ENCODE measurements at regions not wholly inside any gene's neighbourhood (a gene's known extent, or its start where the extent isn't known, plus 50 kb on each side); places are given as distances from the start of the nearest gene placed in this dataset.

DNA sequence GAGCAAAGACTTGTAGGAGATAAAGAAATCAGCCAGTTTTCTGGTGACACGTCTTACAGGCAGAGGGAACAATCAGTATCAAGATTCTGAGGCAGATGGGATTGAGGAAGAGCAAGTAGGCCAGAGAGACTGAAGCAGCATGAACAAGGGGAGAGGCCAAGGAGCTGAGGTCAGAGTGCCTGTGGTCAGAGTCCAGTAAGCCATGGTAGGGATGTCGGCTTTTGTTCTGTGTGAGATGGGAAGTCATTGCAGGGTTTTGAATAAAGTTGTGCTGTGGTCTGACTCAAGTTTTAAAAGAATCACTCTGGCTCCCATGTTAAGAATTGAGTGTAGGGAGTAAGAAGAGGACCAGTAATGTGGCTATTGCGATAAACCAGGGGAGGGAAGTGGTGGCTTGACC, 85.9 kb upstream of the IVNS1ABP start:
- no peak for DNase-seq (ENCODE audit: low spot score in 2 of 2)
- H3K27me3 ChIP-seq, result no peaks in the 10 kb centered on the region
- H3K9me3 ChIP-seq, result no peaks in the 10 kb centered on the region
- no peaks in the 10 kb centered on the region for H3K36me3 ChIP-seq
- 78 to 86% methylated on average over 3 of the region's 3 CpGs for WGBS, 2 donors
- TF ChIP-seq EP300 (IDR thresholded peaks at IDR 0.05) (no peak), POLR2A (IDR thresholded peaks at IDR 0.05) (no peak)
- TF ChIP-seq, protein P1, sequence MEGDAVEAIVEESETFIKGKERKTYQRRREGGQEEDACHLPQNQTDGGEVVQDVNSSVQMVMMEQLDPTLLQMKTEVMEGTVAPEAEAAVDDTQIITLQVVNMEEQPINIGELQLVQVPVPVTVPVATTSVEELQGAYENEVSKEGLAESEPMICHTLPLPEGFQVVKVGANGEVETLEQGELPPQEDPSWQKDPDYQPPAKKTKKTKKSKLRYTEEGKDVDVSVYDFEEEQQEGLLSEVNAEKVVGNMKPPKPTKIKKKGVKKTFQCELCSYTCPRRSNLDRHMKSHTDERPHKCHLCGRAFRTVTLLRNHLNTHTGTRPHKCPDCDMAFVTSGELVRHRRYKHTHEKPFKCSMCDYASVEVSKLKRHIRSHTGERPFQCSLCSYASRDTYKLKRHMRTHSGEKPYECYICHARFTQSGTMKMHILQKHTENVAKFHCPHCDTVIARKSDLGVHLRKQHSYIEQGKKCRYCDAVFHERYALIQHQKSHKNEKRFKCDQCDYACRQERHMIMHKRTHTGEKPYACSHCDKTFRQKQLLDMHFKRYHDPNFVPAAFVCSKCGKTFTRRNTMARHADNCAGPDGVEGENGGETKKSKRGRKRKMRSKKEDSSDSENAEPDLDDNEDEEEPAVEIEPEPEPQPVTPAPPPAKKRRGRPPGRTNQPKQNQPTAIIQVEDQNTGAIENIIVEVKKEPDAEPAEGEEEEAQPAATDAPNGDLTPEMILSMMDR (IDR thresholded peaks at IDR 0.05), result no peak
- H3K27ac ChIP-seq, result no peak overlapping the region
- peaks cover 0 to 12% (median 0%) of the 10 kb centered on the region in 4 donors for H3K4me1 ChIP-seq
- H3K4me3 ChIP-seq, result no peak overlapping the region

DNA sequence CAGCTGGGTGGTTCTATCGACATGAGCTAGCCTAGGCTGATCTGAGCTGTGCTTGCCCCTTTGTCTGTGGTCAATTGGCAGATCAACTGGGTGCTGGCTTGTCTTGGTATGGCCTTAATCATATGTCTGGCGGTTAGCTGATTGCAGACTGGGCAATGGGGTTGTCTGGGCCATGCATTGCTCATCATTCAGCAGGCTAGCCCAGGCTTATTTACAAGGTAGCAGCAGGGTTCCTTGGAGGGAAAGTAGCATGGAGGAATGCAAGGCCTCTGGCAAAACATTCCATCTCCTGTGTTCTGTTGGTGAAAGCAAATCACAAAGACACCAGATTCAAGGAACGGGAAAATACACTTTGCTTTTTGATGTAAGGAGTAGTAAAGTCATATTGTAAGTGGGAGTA, 84.0 kb upstream of the IVNS1ABP start:
- Histone ChIP-seq H3K36me3 (no peaks in the 10 kb centered on the region), H3K27ac (no peak overlapping the region), H3K27me3 (no peaks in the 10 kb centered on the region), H3K4me3 (no peak overlapping the region), H3K9me3 (no peaks in the 10 kb centered on the region), H3K4me1 (peaks cover 0 to 12% (median 0%) of the 10 kb centered on the region in 4 donors)
- TF ChIP-seq, protein P1 (IDR thresholded peaks at IDR 0.05), result no peak
- no peak for TF ChIP-seq EP300 (IDR thresholded peaks at IDR 0.05)
- TF ChIP-seq POLR2A (IDR thresholded peaks at IDR 0.05), result no peak
- no peak for DNase-seq (ENCODE audit: low spot score in 2 of 2)
- WGBS, 2 donors, result 78 to 88% methylated on average over 3 of the region's 3 CpGs

DNA sequence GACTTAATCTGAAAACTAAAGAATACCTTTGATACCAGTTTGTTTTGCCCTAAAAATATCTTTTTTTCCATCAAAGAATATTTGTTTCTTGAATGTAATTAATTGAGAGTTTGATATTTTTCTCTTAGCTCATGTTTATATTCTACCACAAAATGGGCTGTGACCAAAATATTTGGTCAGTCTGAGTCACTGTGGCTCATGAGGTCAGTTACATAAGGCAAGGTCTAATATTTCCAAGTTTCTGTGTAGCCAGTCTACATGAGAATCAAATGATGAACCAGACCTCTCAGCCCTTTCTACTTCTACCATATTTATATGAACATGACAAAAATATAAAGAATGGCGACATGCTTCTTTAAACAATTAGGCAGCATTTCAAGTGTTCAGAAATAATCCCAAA, 83.0 kb upstream of the IVNS1ABP start:
- H3K9me3 ChIP-seq, result no peaks in the 10 kb centered on the region
- TF ChIP-seq POLR2A (IDR thresholded peaks at IDR 0.05), result no peak
- TF ChIP-seq, protein P1 (IDR thresholded peaks at IDR 0.05), result no peak
- no peak for TF ChIP-seq EP300 (IDR thresholded peaks at IDR 0.05)
- peaks cover 0 to 10% (median 0%) of the 10 kb centered on the region in 4 donors for H3K4me1 ChIP-seq
- H3K4me3 ChIP-seq, result no peak overlapping the region
- DNase-seq (ENCODE audit: low spot score in 2 of 2), result no peak
- H3K27ac ChIP-seq, result peak overlapping the region in 1 of 4 donors; percentile 37
- 89 to 100% methylated on average over 1 of the region's 1 CpG for WGBS, 2 donors
- no peaks in the 10 kb centered on the region for H3K36me3 ChIP-seq
- H3K27me3 ChIP-seq, result no peaks in the 10 kb centered on the region

DNA sequence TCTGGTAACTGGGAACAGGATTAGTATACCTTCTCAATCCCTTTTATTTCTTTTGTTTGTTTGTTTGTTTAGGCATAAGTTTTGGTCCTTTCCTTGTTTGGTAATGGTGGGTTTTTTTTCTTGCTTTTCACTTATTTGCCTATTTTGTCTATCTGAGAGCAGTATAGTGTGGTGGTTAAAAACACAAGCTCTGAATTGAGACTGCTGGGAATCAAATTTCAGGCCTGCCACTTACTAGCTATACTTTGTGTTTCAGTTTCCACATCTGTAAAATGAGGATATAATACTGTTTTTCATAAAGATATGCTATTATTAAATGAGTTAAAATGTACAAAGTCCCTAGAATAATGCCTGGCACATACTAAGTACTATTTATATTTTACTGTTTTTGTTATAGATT, 81.6 kb upstream of the IVNS1ABP start:
- H3K27ac ChIP-seq, result no peak overlapping the region
- H3K9me3 ChIP-seq, result no peaks in the 10 kb centered on the region
- H3K4me1 ChIP-seq, result peaks cover 0 to 5% (median 0%) of the 10 kb centered on the region in 4 donors
- no peak for DNase-seq (ENCODE audit: low spot score in 2 of 2)
- H3K36me3 ChIP-seq, result no peaks in the 10 kb centered on the region
- no peak for TF ChIP-seq EP300 (IDR thresholded peaks at IDR 0.05)
- no peak for TF ChIP-seq POLR2A (IDR thresholded peaks at IDR 0.05)
- TF ChIP-seq, protein P1 (IDR thresholded peaks at IDR 0.05), result no peak
- no peak overlapping the region for H3K4me3 ChIP-seq
- no peaks in the 10 kb centered on the region for H3K27me3 ChIP-seq

DNA sequence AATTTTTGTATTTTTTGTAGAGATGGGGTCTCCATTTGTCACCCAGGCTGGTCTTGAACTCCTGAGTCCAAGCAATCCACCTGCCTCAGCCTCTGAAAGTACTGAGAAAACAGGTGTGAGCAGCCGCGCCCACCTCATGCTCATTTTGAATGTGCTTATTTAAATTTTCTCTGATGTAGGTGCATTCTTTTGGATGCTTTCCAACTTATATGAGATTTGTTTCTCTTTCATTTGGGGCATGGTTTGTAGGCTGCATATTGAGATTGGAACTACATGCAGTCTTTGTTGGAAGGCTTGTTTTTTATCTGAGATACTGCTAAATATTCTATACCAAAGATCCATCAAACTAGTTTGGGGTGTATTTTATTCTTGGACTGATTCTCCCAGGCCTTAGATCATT, 81.0 kb upstream of the IVNS1ABP start:
- WGBS, 2 donors, result 95 to 100% methylated on average over 2 of the region's 2 CpGs
- Histone ChIP-seq H3K9me3 (no peaks in the 10 kb centered on the region), H3K4me3 (no peak overlapping the region), H3K27me3 (no peaks in the 10 kb centered on the region), H3K27ac (no peak overlapping the region), H3K4me1 (no peaks in the 10 kb centered on the region), H3K36me3 (no peaks in the 10 kb centered on the region)
- TF ChIP-seq EP300 (IDR thresholded peaks at IDR 0.05), result no peak
- no peak for TF ChIP-seq POLR2A (IDR thresholded peaks at IDR 0.05)
- TF ChIP-seq, protein P1 (IDR thresholded peaks at IDR 0.05), result no peak
- DNase-seq (ENCODE audit: low spot score in 2 of 2), result no peak

All from tibial nerve (tissue), 4 donors.